NCI-H1694 treated with DMSO at 0.1 percent for 48 hours (cell line): ENCODE measurements at regions not wholly inside any gene's neighbourhood (a gene's known extent, or its start where the extent isn't known, plus 50 kb on each side); places are given as distances from the start of the nearest gene placed in this dataset.
"Not testable (repeated sequence)": the region's sequence is repeated elsewhere in the genome, so short reads cannot be mapped to it uniquely, and the experiment has no call there.

ENCODE experiments used
- DNase-seq: peaks from one replicate; lab custom pipeline; 2025; lab: John Stamatoyannopoulos, UW

DNA sequence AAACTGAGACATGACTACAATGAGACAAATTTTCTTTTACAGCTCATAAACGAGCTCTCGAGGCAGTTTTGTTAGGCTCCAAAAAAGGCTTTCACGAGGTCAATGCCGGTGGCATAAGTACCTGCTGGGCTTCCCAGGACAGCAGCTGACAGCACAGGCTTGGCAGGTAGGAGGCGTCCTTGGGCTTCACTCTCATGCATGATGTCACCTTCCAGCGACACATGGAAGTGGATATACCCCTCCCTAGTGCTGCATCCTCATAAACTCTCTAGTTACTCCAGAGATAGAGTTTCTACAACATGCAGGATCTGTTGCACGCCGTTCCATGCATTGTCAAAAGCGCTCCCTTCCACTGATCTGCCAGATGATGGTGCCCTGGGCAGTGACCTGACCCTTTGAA lies 112.5 kb upstream of the PAXBP1 start:
- DNase-seq, result no peak

DNA sequence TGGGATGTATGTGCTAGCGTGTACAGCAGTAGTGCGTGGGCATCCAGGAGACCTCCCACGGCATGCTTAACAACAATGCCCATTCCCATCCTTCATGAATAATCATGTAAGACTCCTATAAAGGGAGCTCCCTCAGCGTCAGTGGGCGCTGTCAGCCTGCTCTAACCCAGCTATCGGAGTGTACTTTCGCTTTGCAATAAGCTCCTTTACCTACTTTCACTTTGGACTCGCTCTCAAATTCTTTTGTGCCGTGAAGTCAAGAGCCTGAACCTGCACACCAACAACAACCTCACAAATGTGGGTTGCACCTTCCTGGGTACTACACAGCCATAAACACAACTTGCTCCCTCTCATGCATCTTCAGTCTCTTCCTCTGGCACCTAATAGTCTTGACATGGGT lies 114.8 kb upstream of the PAXBP1 start:
- no peak for DNase-seq

DNA sequence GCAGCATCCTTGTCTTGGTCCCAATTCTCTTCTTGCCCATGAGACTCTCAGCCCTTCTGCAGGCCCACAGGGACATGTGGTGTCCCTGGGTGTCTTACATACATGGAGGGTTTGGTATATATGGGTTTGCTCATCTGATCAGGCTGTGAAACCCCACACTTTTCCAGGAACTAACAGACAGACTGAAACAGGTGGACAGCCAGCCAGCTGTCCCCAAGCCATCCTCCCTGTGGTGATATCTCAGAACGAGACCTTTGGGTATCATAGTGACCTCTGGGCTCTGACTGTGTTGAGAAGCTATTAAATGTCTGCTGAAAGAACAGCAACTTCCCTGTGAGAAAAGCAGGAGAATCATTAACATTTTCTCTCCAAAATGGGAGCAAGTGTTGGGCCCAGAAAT lies 115.5 kb upstream of the PAXBP1 start:
- DNase-seq, result no peak

DNA sequence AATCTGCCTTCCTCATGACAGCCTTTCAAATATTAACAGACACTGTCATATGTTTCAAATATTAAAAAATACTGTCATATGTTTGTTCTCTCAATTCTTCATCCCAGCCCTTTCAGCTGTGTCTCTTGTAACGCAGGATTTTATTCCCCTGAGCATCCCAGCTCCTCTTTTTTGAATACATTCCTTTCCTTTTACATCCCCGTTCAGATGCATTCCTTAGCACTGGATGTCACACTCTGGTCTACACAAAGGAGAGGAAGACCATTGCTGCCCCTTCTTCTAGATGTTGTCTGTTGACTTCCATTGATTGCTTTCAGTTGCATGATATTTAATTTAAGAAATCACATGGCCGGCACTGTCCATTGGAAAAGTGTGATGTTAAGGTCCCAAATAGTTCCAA lies 117.4 kb upstream of the PAXBP1 start:
- no peak for DNase-seq

DNA sequence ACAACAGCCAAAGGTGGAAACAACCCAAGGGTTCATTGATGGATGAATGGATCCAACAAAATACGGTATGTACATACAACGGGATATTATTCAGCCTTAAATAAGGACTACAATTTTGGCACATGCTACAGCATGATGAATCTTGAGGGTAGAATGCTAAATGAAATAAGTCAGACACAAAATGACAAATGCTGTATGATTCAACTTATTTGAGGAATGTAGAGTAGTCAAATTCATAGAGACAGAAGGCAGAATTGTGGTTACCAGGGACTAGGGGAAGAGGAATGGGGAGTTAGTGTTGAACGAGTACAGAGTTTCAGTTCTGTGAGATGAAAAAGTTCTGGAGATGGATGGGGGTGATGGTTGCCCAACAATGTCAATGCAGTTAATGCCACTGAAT lies 118.0 kb upstream of the PAXBP1 start:
- no peak for DNase-seq

DNA sequence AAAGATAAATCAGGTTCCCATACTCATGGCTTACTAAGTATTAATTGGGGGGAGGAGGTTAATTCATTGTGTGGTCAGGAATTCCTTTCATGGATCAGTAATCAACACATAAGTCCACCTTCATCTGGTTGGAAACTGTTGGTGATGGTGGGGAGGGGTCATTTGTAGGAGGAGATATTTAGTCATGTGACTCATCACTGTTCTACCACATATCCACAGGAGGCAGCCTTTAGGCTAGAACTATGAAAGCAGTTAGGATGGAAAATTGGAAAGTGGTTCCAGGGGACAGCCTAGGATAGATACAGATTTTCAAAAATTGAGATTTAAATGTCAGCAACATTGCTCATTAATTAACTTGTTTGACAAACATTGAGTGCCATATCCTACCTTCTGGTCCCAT lies 122.8 kb upstream of the PAXBP1 start:
- no peak for DNase-seq

- no peak for DNase-seq
These were observed 124.9 kb upstream of the OLIG2 start for GRCh38 chr21:32900814-32901213.

DNA sequence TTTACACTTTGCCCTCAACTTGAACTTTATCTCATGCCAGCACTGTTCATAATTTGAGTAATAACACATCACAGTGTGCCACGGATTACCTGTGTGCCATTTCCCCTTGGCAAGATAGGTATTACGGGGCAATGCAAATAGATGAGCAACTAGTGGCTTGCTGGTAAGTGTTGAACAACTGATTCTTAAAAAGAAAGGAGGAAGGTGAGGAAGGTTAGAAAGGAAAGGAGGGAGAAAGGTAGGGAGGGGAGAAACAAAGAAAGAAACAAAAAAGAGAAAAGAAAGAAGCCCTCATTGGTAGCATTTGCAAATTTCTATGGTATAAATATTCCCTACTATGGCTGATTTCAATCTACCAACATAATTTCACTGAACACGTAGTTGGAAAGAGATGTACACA lies 118.2 kb upstream of the OLIG2 start:
- no peak for DNase-seq

DNA sequence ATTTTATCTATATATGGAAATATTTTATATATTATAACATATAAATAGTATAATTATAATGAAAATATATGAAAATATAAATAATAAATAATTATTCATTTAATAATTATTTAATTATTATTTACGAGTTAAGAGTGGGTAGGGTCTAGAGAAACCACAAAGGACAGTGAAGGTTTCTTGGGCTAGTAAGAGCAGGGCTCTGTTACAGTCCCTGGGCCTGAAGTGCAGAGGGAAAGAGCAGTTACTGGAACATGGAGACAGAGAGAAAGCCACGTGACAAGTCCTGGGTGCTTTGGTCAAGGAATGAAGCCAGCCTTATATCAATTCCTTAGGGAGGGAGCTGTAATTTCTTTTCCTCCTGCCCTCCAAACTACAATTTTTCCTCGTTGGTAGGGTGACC lies 117.2 kb upstream of the OLIG2 start:
- no peak for DNase-seq

DNA sequence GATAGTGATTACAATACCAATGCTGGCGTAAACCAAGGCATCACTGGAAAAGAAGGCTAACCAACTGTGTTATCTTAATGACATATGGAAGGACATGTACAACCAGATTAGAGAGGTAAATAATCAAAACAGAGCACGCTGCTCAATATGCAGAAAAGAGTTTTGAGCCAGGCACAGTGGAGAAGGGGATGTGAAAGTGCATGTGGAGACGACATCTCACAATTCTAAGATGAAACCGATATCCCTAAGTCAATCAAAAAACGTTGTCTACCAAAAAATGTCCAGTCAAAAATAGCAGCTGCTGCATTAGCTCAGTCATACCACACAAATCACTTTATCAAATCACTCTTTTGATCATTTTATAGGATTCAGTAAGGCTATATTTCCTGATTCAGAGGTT lies 116.3 kb upstream of the OLIG2 start:
- DNase-seq, result no peak

GRCh38 chr21:32914424-32915039 lies 111.2 kb upstream of the OLIG2 start:
- no peak for DNase-seq

DNA sequence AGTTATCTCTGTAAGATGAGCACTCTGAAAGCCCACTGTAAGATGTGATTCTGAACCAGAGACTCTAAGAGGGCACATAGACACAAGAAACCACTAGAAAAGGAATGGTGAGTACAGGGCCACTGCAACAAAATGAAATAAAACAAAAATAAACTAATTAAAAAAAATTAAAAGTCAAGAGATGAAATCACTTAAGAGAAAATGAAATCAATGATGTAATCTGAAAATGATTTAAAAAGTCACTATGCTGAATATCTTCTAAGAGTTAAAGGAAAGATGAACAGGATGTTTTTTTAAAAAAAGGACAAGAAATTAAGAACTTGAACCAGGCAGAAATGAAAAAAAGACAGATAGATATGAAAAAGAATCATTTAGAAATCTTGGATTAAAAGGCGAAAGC lies 110.6 kb upstream of the OLIG2 start:
- DNase-seq, result no peak

GRCh38 chr21:32916088-32916487 lies 109.6 kb upstream of the OLIG2 start:
- DNase-seq, result no peak

GRCh38 chr21:32916522-32917099 lies 109.1 kb upstream of the OLIG2 start:
- DNase-seq, result no peak

DNA sequence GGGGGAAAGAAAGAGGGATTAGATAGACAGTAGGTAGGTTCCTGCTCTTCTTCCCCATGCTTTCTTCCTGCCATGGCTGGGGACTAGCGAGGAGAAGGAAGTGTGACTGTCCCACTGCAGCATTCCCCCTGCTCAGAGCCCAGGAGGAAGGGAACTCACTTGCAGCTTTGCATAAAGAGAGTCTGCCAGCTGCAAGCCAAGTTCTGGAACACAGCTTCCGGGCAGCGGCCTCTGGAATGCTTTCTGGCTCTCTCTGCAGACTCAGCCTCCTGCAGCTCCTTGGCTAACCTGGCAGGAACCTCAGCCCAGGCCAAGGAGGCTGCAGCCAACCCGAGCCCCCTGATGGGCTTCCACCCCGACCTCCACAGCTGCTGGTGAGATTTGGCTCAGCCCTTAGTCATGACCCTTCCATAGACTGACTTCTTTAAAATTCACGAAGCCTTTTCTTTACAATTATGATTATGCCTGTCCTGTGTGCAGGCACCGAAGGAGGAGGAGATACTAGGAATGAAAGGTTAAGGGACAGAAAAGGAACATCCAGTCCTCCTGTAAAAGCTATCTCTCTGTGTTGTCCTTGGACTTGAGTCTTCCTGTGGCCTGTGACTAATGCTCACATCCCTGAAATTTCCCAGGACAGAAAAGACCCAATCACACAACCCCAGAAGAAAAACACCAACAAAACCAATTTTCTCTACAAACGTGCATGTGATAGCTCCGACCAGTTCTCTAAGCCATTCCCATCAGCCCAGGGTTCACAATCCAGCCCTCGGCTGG lies 108.2 kb upstream of the OLIG2 start:
- no peak for DNase-seq

GRCh38 chr21:32918478-32919120 lies 107.1 kb upstream of the OLIG2 start:
- DNase-seq, result peak; percentile 71

- no peak for DNase-seq
These were observed 105.3 kb upstream of the OLIG2 start for GRCh38 chr21:32920474-32920873.

GRCh38 chr21:32921632-32922230 lies 104.0 kb upstream of the OLIG2 start:
- DNase-seq, result peak; percentile 11

DNA sequence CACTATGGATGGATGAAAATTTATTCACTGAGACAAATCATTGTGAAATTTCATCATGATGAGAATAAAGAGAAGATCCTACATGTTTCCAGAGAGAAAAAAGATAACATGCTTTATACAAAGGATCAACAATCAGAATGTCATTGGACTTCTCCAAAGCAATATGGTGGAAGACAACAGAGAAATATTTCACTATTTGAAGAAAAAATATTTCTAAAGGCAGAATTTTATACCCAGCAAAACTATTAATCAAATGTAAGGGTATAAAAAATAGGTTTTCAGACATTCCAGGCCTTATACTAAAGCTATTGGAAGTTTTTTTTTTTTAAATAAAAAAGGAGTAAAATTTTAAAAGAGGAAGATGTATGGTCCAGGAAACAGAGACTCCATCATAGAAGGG lies 100.6 kb upstream of the OLIG2 start:
- DNase-seq, result no peak

GRCh38 chr21:32929633-32930038 lies 96.1 kb upstream of the OLIG2 start:
- no peak for DNase-seq

DNA sequence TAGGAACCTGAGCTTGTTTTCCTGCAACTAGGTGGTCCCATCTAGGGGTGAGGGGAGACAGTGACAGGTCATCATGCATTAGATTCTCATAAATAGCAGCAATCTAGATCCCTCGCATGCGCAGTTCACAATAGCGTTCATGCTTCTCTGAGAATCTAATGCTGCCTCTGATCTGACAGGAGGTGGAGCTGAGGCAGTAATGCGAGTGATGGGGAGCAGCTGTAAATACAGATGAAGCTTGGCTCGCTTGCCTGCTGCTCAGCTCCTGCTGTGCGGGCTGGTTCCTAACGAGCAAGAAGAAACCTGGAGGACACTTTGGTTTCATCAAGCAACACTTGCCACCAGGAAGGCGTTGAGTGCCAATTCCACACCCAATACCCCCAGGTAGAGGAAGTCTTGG lies 95.1 kb upstream of the OLIG2 start:
- DNase-seq, result no peak

DNA sequence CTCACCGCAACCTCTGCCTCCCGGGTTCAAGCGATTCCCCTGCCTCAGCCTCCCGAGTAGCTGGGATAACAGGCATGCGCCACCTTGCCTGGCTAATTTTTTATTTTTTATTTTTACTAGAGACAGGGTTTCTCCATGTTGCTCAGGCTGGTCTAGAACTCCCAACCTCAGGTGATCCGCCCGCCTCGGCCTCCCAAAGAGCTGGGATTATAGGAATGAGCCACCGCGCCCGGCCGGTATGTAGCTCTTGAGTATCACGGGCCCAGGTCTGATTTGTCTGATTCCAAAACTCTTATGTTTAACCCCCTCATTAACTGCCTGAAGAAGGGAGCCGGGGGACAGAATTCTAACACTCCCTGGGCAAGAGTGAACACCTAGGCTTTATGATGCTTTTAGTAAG lies 91.7 kb upstream of the OLIG2 start:
- DNase-seq, result not testable (repeated sequence)

DNA sequence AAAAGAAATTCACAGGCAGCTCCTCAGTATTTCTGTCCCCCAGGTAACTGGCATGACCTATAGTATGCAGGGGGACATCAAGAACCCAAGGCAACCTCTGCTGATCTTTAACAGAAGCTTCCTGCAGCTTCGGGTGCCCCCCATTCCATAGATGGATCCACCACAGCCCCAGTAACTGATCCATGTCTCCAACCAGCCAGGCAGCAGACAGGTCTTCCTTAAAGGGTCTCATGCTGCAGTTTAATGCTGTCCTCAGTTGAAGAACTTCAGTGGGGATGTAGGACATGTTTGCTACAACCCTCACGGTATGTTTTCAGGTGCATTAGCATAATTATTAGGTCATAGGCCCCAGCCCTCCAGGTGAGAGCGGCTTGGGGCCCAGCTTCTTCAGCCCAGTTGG lies 90.9 kb upstream of the OLIG2 start:
- DNase-seq, result no peak
